Activated CD4-positive, alpha-beta T cell treated with anti-CD3 and anti-CD28 coated beads for 36 hours (primary cell): ENCODE measurements at regions not wholly inside any gene's neighbourhood (a gene's known extent, or its start where the extent isn't known, plus 50 kb on each side); places are given as distances from the start of the nearest gene placed in this dataset.
"Not testable (repeated sequence)": the region's sequence is repeated elsewhere in the genome, so short reads cannot be mapped to it uniquely, and the experiment has no call there.

ENCODE experiments used
- ATAC-seq: fragments of 200-7000 bp; cut with Tn5 transposase; one replicate; pipeline ENCODE4 v1.10.0; 2021; ENCODE audit warnings: mild to moderate bottlenecking, moderate library complexity
- CTCF ChIA-PET: fragments of 350-600 bp; sonication (Branson Sonifier 250); formaldehyde crosslinking; loops from one replicate; lab custom pipeline; 2021; ENCODE audit warnings: antibody characterized with exemption; lab: Charles Lee
- POLR2A ChIA-PET: fragments of 350-600 bp; sonication (Branson Sonifier 250); formaldehyde crosslinking; loops from one replicate; lab custom pipeline; 2021; ENCODE audit warnings: antibody characterized with exemption, inconsistent platforms; lab: Charles Lee
- DNase-seq: peaks from one replicate; pipeline ENCODE4 v3.0.0-alpha.2; 2020
- H3K27ac Mint-ChIP-seq: one replicate; pipeline ENCODE4 v1.8.0; 2021; ENCODE audit warnings: mixed read lengths
- H3K27me3 Mint-ChIP-seq: one replicate; pipeline ENCODE4 v1.8.0; 2021; ENCODE audit warnings: mixed read lengths
- H3K36me3 Mint-ChIP-seq: one replicate; pipeline ENCODE4 v1.8.0; 2021; ENCODE audit warnings: low read depth, mixed read lengths
- H3K4me1 Mint-ChIP-seq: one replicate; pipeline ENCODE4 v1.8.0; 2021; ENCODE audit warnings: mixed read lengths
- H3K4me3 Mint-ChIP-seq: one replicate; pipeline ENCODE4 v1.8.0; 2021; ENCODE audit warnings: mild to moderate bottlenecking, moderate library complexity, mixed read lengths
- H3K9me3 Mint-ChIP-seq: one replicate; pipeline ENCODE4 v1.8.0; 2021; ENCODE audit warnings: low read depth, mixed read lengths
- intact Hi-C, 2 experiments: fragments of 100-400 bp; cut with DNase I in 1 of 2; cut with micrococcal nuclease in 1 of 2; formaldehyde crosslinking; loops; one replicate each; pipeline versions ENCODE4 v1.14.2 to v1.15.1; 2022 to 2024; cut with DNase I, micrococcal nuclease

DNA sequence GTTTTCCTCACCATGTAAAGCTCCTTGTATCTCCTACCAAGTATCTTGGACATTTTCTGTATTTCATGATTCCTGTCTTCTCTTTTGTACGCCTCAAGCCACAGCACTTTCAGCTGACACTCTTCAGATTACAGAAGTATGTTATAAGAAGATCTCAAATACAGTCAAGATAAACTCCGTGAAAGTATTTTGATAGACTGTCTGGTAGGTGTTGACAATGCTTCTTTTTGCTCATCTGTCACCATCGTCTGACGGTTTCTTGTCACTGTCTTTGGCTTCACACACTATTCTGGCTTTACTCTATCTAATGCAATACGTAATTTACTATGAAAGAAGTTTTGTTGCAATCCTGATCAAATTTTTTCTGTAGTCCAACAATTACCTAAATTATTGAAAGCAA lies 294.5 kb upstream of the CDH12 start:
- Mint-ChIP-seq H3K27me3 (no peaks in the 10 kb centered on the region), H3K9me3 (peaks cover 18% of the 10 kb centered on the region), H3K36me3 (no peaks in the 10 kb centered on the region), H3K4me1 (no peaks in the 10 kb centered on the region), H3K4me3 (no peak overlapping the region), H3K27ac (no peak overlapping the region)
- ChIA-PET CTCF (no interaction called here), POLR2A (no interaction called here)
- ATAC-seq (no peak), DNase-seq (no peak)
- intact Hi-C loops = no loop called here

GRCh38 chr5:23146183-23146582 lies 293.0 kb upstream of the CDH12 start:
- no peak overlapping the region for H3K27ac Mint-ChIP-seq
- no peaks in the 10 kb centered on the region for H3K36me3 Mint-ChIP-seq
- ATAC-seq (no peak), DNase-seq (no peak)
- peaks cover 16% of the 10 kb centered on the region for H3K9me3 Mint-ChIP-seq
- H3K4me1 Mint-ChIP-seq = no peaks in the 10 kb centered on the region
- intact Hi-C loops = no loop called here
- no peak overlapping the region for H3K4me3 Mint-ChIP-seq
- POLR2A ChIA-PET = no interaction called here
- CTCF ChIA-PET = no interaction called here
- no peaks in the 10 kb centered on the region for H3K27me3 Mint-ChIP-seq

- CTCF ChIA-PET = no interaction called here
- DNase-seq (no peak), ATAC-seq (no peak)
- Mint-ChIP-seq H3K27ac (no peak overlapping the region), H3K36me3 (no peaks in the 10 kb centered on the region), H3K9me3 (peaks cover 11% of the 10 kb centered on the region), H3K4me3 (no peak overlapping the region), H3K27me3 (no peaks in the 10 kb centered on the region), H3K4me1 (no peaks in the 10 kb centered on the region)
- intact Hi-C loops = loop anchor here in 1 of 2 experiments (5.0 kb wide), 1 partner anchor 1327 kb away; no protein-coding TSS in a partner anchor
- POLR2A ChIA-PET = no interaction called here
These were observed 286.4 kb upstream of the CDH12 start for GRCh38 chr5:23139338-23140171.

DNA sequence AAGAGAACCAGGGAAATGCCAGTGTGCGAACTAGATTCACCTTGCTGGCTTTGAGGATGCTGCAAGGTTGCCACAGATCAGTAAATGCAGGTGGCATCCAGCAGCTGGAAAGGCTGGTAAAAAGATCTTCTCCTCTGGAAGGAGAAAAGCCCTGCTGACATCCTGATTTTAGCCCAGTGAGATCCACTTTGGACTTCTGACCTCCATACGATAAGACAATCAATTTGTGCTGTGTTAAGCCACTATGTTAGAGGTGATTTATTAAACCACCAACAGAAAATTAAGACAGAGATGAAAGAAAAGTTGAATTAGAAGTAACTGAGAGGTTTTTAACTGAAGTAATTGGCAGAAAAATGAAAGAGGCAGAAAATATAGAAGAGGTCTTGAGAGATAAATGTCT lies 283.8 kb upstream of the CDH12 start:
- no peak overlapping the region for H3K4me3 Mint-ChIP-seq
- DNase-seq (no peak), ATAC-seq (no peak)
- peaks cover 1% of the 10 kb centered on the region for H3K9me3 Mint-ChIP-seq
- CTCF ChIA-PET = no interaction called here
- H3K4me1 Mint-ChIP-seq = no peaks in the 10 kb centered on the region
- no peaks in the 10 kb centered on the region for H3K36me3 Mint-ChIP-seq
- H3K27me3 Mint-ChIP-seq = no peaks in the 10 kb centered on the region
- POLR2A ChIA-PET = no interaction called here
- H3K27ac Mint-ChIP-seq = no peak overlapping the region
- intact Hi-C loops = loop anchor here in 1 of 2 experiments (5.0 kb wide), 1 partner anchor 1325 kb away; no protein-coding TSS in a partner anchor

- DNase-seq (no peak), ATAC-seq (no peak)
- Mint-ChIP-seq H3K27ac (no peak overlapping the region), H3K4me3 (no peak overlapping the region), H3K9me3 (peaks cover 8% of the 10 kb centered on the region), H3K36me3 (no peaks in the 10 kb centered on the region), H3K27me3 (no peaks in the 10 kb centered on the region), H3K4me1 (no peaks in the 10 kb centered on the region)
- intact Hi-C loops = no loop called here
- ChIA-PET CTCF (interaction anchor here (0.6 kb wide), 1 partner anchor 23 kb away, joined by 4 read pairs; no protein-coding TSS in a partner anchor), POLR2A (no interaction called here)
These were observed 279.1 kb upstream of the CDH12 start for GRCh38 chr5:23132231-23132630.

- ChIA-PET CTCF (no interaction called here), POLR2A (no interaction called here)
- Mint-ChIP-seq H3K9me3 (peaks cover 2% of the 10 kb centered on the region), H3K4me1 (no peaks in the 10 kb centered on the region), H3K27ac (no peak overlapping the region), H3K36me3 (no peaks in the 10 kb centered on the region), H3K27me3 (no peaks in the 10 kb centered on the region), H3K4me3 (no peak overlapping the region)
- ATAC-seq (no peak), DNase-seq (no peak)
- intact Hi-C loops = no loop called here
These were observed 259.1 kb upstream of the CDH12 start for GRCh38 chr5:23112237-23112636.

- H3K36me3 Mint-ChIP-seq = no peaks in the 10 kb centered on the region
- peaks cover 14% of the 10 kb centered on the region for H3K9me3 Mint-ChIP-seq
- DNase-seq = no peak
- intact Hi-C loops = no loop called here
- CTCF ChIA-PET = no interaction called here
- peaks cover 2% of the 10 kb centered on the region for H3K27me3 Mint-ChIP-seq
- no peak for ATAC-seq
- no peaks in the 10 kb centered on the region for H3K4me1 Mint-ChIP-seq
- no peak overlapping the region for H3K4me3 Mint-ChIP-seq
- POLR2A ChIA-PET = no interaction called here
- no peak overlapping the region for H3K27ac Mint-ChIP-seq
These were observed 251.9 kb upstream of the CDH12 start for GRCh38 chr5:23105021-23105420.

- no peaks in the 10 kb centered on the region for H3K4me1 Mint-ChIP-seq
- ChIA-PET POLR2A (no interaction called here), CTCF (no interaction called here)
- peaks cover 2% of the 10 kb centered on the region for H3K27me3 Mint-ChIP-seq
- no peak overlapping the region for H3K27ac Mint-ChIP-seq
- ATAC-seq (no peak), DNase-seq (no peak)
- H3K4me3 Mint-ChIP-seq = no peak overlapping the region
- intact Hi-C loops = no loop called here
- H3K36me3 Mint-ChIP-seq = no peaks in the 10 kb centered on the region
- peaks cover 14% of the 10 kb centered on the region for H3K9me3 Mint-ChIP-seq
These were observed 250.4 kb upstream of the CDH12 start for GRCh38 chr5:23103566-23103965.

- POLR2A ChIA-PET, H3K4me3 Mint-ChIP-seq, H3K27me3 Mint-ChIP-seq, H3K27ac Mint-ChIP-seq, H3K4me1 Mint-ChIP-seq, H3K9me3 Mint-ChIP-seq, intact Hi-C loops, CTCF ChIA-PET, H3K36me3 Mint-ChIP-seq, ATAC-seq, DNase-seq: not testable (repeated sequence)
These were observed 242.3 kb upstream of the CDH12 start for GRCh38 chr5:23095418-23095817.

DNA sequence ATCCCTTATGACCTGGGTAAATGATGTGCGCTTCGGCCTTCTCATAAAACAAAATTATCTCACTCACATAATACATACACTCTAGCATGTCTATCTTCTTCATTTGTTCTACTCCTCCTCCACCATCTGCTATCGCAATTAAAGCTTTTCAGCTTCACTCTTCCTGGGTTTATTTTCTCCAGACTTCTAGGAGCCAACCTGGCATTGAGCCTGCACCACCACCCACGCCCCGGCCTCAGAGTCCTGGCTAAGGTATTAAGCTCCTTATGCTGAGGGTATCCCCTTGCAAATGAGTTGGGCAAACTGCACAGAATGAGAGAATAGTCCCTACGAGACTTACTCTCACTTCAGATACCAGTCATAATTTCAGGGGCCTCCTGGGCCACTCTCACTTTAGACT lies 236.1 kb upstream of the CDH12 start:
- ATAC-seq (no peak), DNase-seq (no peak)
- Mint-ChIP-seq H3K36me3 (no peaks in the 10 kb centered on the region), H3K4me1 (no peaks in the 10 kb centered on the region), H3K27me3 (no peaks in the 10 kb centered on the region), H3K4me3 (no peak overlapping the region), H3K27ac (no peak overlapping the region), H3K9me3 (peaks cover 2% of the 10 kb centered on the region)
- ChIA-PET CTCF (no interaction called here), POLR2A (no interaction called here)
- intact Hi-C loops = no loop called here

- Mint-ChIP-seq H3K9me3 (peaks cover 4% of the 10 kb centered on the region), H3K4me3 (no peak overlapping the region), H3K4me1 (no peaks in the 10 kb centered on the region), H3K27ac (no peak overlapping the region), H3K27me3 (no peaks in the 10 kb centered on the region), H3K36me3 (no peaks in the 10 kb centered on the region)
- POLR2A ChIA-PET = no interaction called here
- DNase-seq (no peak), ATAC-seq (no peak)
- CTCF ChIA-PET = no interaction called here
- intact Hi-C loops = no loop called here
These were observed 231.7 kb upstream of the CDH12 start for GRCh38 chr5:23084815-23085214.

- DNase-seq (no peak), ATAC-seq (no peak)
- H3K4me3 Mint-ChIP-seq = no peak overlapping the region
- H3K9me3 Mint-ChIP-seq = no peaks in the 10 kb centered on the region
- no peak overlapping the region for H3K27ac Mint-ChIP-seq
- no peaks in the 10 kb centered on the region for H3K4me1 Mint-ChIP-seq
- POLR2A ChIA-PET = no interaction called here
- intact Hi-C loops = no loop called here
- H3K27me3 Mint-ChIP-seq = no peaks in the 10 kb centered on the region
- CTCF ChIA-PET = no interaction called here
- no peaks in the 10 kb centered on the region for H3K36me3 Mint-ChIP-seq
These were observed 219.0 kb upstream of the CDH12 start for GRCh38 chr5:23072179-23072578.
